Ramos (cell line): ENCODE measurements at regions not wholly inside any gene's neighbourhood (a gene's known extent, or its start where the extent isn't known, plus 50 kb on each side); places are given as distances from the start of the nearest gene placed in this dataset.
"Not testable (repeated sequence)": the region's sequence is repeated elsewhere in the genome, so short reads cannot be mapped to it uniquely, and the experiment has no call there.

ENCODE experiments used
- in situ Hi-C: fragments of 300-500 bp; cut with MboI; formaldehyde crosslinking; loops from one replicate; pipeline ENCODE4 v1.14.3; 2022; ENCODE audit warnings: low sequenced_read_pairs; ENCODE audit not compliant: unreplicated experiment

- in situ Hi-C loops: no loop called here
These were observed 245.8 kb upstream of the GAS1 start for GRCh38 chr9:87193151-87193550.

- in situ Hi-C loops: no loop called here
These were observed 246.9 kb upstream of the GAS1 start for GRCh38 chr9:87193925-87194868.

- in situ Hi-C loops: no loop called here
These were observed 248.0 kb upstream of the GAS1 start for GRCh38 chr9:87195306-87195705.

- in situ Hi-C loops: no loop called here
These were observed 250.2 kb upstream of the GAS1 start for GRCh38 chr9:87197349-87198130.

GRCh38 chr9:87198716-87199115, 251.4 kb upstream of the GAS1 start:
- in situ Hi-C loops: no loop called here

- in situ Hi-C loops: no loop called here
These were observed 252.0 kb upstream of the GAS1 start for GRCh38 chr9:87199278-87199677.

GRCh38 chr9:87199782-87200181, 252.5 kb upstream of the GAS1 start:
- in situ Hi-C loops: no loop called here

- in situ Hi-C loops: no loop called here
These were observed 254.0 kb upstream of the GAS1 start for GRCh38 chr9:87201351-87201751.

GRCh38 chr9:87206064-87206661, 258.9 kb upstream of the GAS1 start:
- in situ Hi-C loops: no loop called here

DNA sequence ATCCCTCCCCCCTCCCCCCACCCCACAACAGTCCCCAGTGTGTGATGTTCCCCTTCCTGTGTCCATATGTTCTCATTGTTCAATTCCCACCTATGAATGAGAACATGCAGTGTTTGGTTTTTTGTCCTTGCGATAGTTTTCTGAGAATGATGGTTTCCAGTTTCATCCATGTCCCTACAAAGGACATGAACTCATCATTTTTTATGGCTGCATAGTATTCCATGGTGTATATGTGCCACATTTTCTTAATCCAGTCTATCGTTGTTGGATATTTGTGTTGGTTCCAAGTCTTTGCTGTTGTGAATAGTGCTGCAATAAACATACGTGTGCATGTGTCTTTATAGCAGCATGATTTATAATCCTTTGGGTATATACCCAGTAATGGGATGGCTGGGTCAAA, 263.4 kb upstream of the GAS1 start:
- in situ Hi-C loops: not testable (repeated sequence)

- in situ Hi-C loops: no loop called here
These were observed 264.4 kb upstream of the GAS1 start for GRCh38 chr9:87211669-87212068.

DNA sequence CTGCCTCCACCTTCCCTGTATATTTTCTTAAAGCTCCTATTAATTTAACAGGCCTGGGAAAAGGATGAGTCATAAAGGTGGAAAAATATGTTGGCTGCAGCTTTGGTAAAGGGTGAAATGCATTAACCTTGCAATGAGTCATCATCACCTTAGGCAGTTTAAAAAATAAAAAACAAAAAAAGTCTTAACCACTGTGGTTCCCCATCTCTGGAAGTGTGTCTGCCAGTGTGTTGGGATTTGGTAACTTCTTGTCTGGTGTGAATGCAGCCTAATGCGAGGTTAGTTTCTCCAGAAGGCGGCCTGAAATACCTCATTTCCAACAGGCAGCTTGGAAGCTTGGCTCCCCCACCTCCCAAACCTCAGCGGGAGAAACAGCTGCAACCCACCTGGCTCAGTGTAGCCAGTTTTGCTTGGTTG, 265.3 kb upstream of the GAS1 start:
- in situ Hi-C loops: no loop called here

DNA sequence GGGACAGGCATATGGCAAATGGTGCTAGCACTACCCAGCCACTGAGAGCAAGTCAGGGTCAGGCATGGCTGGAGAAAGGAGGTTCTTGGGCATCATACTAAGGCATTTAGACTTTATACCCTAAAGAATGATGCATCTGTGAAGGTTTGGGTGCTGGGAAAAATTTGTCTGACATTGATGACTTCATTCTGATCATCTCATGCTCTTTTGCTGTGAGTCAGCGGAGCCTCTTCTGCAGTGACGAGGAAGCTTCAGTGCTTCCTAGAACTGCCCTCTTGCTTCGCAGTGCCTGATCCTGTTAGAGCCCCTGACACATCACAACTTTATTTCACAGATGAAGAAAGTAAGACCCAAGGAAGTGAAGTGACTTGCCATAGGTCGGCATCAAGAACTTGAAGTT, 266.6 kb upstream of the GAS1 start:
- in situ Hi-C loops: no loop called here

DNA sequence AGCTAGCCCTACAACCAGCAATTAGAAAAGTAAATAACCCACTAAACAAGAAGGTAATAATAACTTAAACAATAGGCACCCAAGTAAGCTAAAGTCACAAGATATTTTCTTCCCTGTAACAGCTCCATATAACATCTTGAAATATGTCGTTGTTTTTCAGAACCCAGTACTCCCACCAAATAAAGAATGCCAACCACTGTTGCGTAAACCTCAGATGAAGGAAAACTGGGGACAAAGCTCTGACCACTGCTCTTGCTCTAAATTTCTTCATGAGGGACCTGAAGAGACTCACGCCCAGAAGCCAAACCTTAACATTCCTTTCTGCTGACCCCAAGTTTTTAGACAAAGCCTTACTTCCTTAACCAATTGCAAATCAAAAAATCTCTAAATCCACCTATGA, 267.7 kb upstream of the GAS1 start:
- in situ Hi-C loops: no loop called here

GRCh38 chr9:87216036-87216435, 268.7 kb upstream of the GAS1 start:
- in situ Hi-C loops: no loop called here

GRCh38 chr9:87216897-87217455, 269.7 kb upstream of the GAS1 start:
- in situ Hi-C loops: no loop called here

GRCh38 chr9:87223392-87224246, 274.0 kb upstream of the DAPK1 start:
- in situ Hi-C loops: no loop called here

- in situ Hi-C loops: no loop called here
These were observed 270.8 kb upstream of the DAPK1 start for GRCh38 chr9:87226896-87227295.

GRCh38 chr9:87227456-87227855, 270.2 kb upstream of the DAPK1 start:
- in situ Hi-C loops: no loop called here

DNA sequence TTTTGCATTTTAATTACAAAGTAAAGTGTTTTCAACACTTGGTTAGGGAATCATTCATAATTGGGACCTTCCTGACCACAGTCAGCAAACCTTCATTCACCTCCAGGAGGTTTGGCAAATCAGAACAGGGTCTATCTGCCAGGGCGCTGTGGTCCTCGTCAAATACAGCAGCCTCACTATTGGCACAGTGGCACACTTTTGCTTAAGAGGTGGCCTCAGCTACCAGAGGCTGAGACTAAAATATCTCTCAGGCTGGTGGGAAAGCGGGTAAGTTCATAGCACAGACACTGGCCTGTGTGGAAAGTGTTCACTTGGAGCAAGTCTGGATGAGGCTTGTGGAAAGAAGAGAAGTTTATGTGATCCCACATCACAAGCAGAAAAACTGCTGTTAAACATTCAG, 268.6 kb upstream of the DAPK1 start:
- in situ Hi-C loops: no loop called here
